Neutrophil (primary cell): ENCODE measurements at regions not wholly inside any gene's neighbourhood (a gene's known extent, or its start where the extent isn't known, plus 50 kb on each side); places are given as distances from the start of the nearest gene placed in this dataset.

Experiments used
- H3K27ac ChIP-seq: fragments of 200-600 bp; sonication (generic); 2 replicates; pipeline ENCODE4 v1.5.1; 2016; ENCODE audit warnings: mild to moderate bottlenecking, moderate library complexity
- H3K27me3 ChIP-seq: fragments of 200-600 bp; sonication (generic); 2 replicates; pipeline ENCODE4 v1.6.0; 2016; ENCODE audit warnings: mild to moderate bottlenecking
- H3K36me3 ChIP-seq: fragments of 200-600 bp; sonication (generic); 2 replicates; pipeline ENCODE4 v1.5.1; 2017
- H3K4me1 ChIP-seq, 2 experiments: fragments of 200-600 bp in 1 of 2; sonication (generic) in 1 of 2; 1 replicate in 1 of 2; 2 replicates in 1 of 2; pipeline versions ENCODE4 v1.5.1 to v1.6.1; 2013 to 2016; ENCODE audit warnings: low read depth in 1 of 2, low read length in 1 of 2, mild to moderate bottlenecking in 1 of 2, moderate library complexity in 1 of 2; ENCODE audit not compliant: control insufficient read depth in 1 of 2, insufficient read depth in 1 of 2
- H3K4me3 ChIP-seq, 2 experiments: fragments of 200-600 bp in 1 of 2; sonication (generic) in 1 of 2; 1 replicate in 1 of 2; 2 replicates in 1 of 2; pipeline ENCODE4 v1.5.1; 2013 to 2016; ENCODE audit warnings: low read depth in 1 of 2, low read length in 1 of 2, mild to moderate bottlenecking in 1 of 2, moderate library complexity in 1 of 2
- H3K9me3 ChIP-seq: fragments of 200-600 bp; sonication (generic); 2 replicates; pipeline ENCODE4 v1.5.1; 2016
- CTCF ChIP-seq: fragments of 200-600 bp; sonication (generic); IDR thresholded peaks from 2 replicates; pipeline ENCODE4 v1.5.1; 2016; ENCODE audit warnings: antibody characterized with exemption

- peaks cover 42% of the 10 kb centered on the region for H3K27me3 ChIP-seq
- TF ChIP-seq CTCF = no peak
- no peaks in the 10 kb centered on the region for H3K36me3 ChIP-seq
- H3K4me3 ChIP-seq = no peak overlapping the region
- no peaks in the 10 kb centered on the region for H3K4me1 ChIP-seq
- H3K9me3 ChIP-seq = no peaks in the 10 kb centered on the region
- no peak overlapping the region for H3K27ac ChIP-seq
Measured at GRCh38 chr21:41641510-41641815, 125.4 kb downstream of the RIPK4 start.

- no peak for TF ChIP-seq CTCF
- Histone ChIP-seq H3K36me3 (no peaks in the 10 kb centered on the region), H3K4me1 (no peaks in the 10 kb centered on the region), H3K27me3 (peaks cover 42% of the 10 kb centered on the region), H3K27ac (no peak overlapping the region), H3K9me3 (no peaks in the 10 kb centered on the region), H3K4me3 (no peak overlapping the region)
Measured at GRCh38 chr21:41640748-41641509, 125.9 kb downstream of the RIPK4 start.

DNA sequence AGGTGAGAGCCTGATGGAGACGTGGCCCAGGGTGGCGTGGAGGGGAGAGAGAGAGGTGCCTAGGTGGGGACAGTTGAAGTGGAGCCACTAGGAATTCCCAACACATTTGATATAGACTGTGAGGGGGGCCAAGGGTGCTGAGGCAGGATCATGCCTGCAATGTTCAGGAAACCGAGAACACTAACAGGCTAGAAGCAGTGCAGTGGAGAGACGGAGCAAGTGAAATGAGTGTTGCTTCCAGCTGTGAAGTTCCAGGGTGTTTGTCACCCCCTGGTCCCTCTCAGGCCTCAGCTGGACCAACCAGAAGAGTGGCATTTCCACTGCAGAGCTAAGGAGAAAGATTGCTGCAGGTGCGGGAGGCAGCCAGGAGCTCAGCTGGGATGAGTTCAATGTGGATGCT is 127.1 kb downstream of the RIPK4 start:
- Histone ChIP-seq H3K4me1 (no peaks in the 10 kb centered on the region), H3K9me3 (no peaks in the 10 kb centered on the region)
- TF ChIP-seq CTCF = no peak

DNA sequence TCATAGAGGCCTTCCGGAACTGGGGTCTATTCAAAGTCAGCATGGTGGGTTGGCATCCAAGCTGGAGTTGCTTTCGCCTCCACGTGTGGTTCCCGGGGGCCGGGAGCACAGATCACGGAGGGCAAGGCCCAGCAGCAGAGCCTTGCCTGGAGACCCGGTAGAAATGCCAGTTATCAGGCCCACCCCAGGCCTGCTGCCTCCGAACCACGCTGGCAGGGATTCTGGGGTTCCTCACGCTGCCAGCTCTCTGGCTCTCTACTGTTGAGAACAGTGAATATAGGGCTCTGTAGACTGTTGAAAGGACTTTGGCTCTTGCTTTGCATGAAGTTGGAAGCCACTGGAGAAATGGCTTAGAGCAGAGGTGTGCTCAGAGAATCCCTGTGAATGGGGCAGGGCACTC is 127.5 kb downstream of the RIPK4 start:
- H3K4me3 ChIP-seq = no peak overlapping the region
- no peak overlapping the region for H3K27ac ChIP-seq
- H3K36me3 ChIP-seq = no peaks in the 10 kb centered on the region
- H3K9me3 ChIP-seq = no peaks in the 10 kb centered on the region
- H3K27me3 ChIP-seq = peaks cover 37% of the 10 kb centered on the region
- no peaks in the 10 kb centered on the region for H3K4me1 ChIP-seq
- TF ChIP-seq CTCF = no peak

More for the DNA sequence above, 127.1 kb downstream of the RIPK4 start:
- Histone ChIP-seq H3K36me3 (no peaks in the 10 kb centered on the region), H3K4me3 (no peak overlapping the region), H3K27ac (no peak overlapping the region), H3K27me3 (peaks cover 42% of the 10 kb centered on the region)

GRCh38 chr21:41638201-41638790 is 128.6 kb downstream of the RIPK4 start:
- TF ChIP-seq CTCF = no peak
- Histone ChIP-seq H3K4me1 (no peaks in the 10 kb centered on the region), H3K27me3 (peaks cover 30% of the 10 kb centered on the region), H3K9me3 (no peaks in the 10 kb centered on the region), H3K27ac (no peak overlapping the region), H3K4me3 (no peak overlapping the region), H3K36me3 (no peaks in the 10 kb centered on the region)
